Osteocyte (in vitro differentiated cells): ENCODE measurements at regions not wholly inside any gene's neighbourhood (a gene's known extent, or its start where the extent isn't known, plus 50 kb on each side); places are given as distances from the start of the nearest gene placed in this dataset.

Experiments
- DNase-seq: peaks from one replicate; pipeline ENCODE4 v3.0.0; 2021; ENCODE audit warnings: mixed read lengths; ENCODE audit not compliant: unreplicated experiment; ENCODE audit errors: extremely low spot score
- H3K27ac Mint-ChIP-seq: one replicate; pipeline ENCODE4 v1.8.0; 2021; ENCODE audit warnings: mild to moderate bottlenecking, mixed read lengths; ENCODE audit not compliant: unreplicated experiment
- H3K27me3 Mint-ChIP-seq: one replicate; pipeline ENCODE4 v1.8.0; 2021; ENCODE audit warnings: mixed read lengths; ENCODE audit not compliant: unreplicated experiment
- H3K36me3 Mint-ChIP-seq: one replicate; pipeline ENCODE4 v1.8.0; 2021; ENCODE audit warnings: mixed read lengths; ENCODE audit not compliant: unreplicated experiment
- H3K4me1 Mint-ChIP-seq: one replicate; pipeline ENCODE4 v1.8.0; 2021; ENCODE audit warnings: mixed read lengths; ENCODE audit not compliant: unreplicated experiment
- H3K4me3 Mint-ChIP-seq: one replicate; pipeline ENCODE4 v1.8.0; 2021; ENCODE audit warnings: mild to moderate bottlenecking, moderate library complexity, mixed read lengths; ENCODE audit not compliant: unreplicated experiment
- H3K9me3 Mint-ChIP-seq: one replicate; pipeline ENCODE4 v1.8.0; 2021; ENCODE audit warnings: mixed read lengths; ENCODE audit not compliant: unreplicated experiment
- TF ChIP-seq, protein P1 (sequence below): fragments of 200-600 bp; sonication (generic); IDR thresholded peaks from 2 replicates; pipeline ENCODE4 v1.5.0; 2021; ENCODE audit warnings: antibody characterized with exemption, mild to moderate bottlenecking, moderate library complexity

DNA sequence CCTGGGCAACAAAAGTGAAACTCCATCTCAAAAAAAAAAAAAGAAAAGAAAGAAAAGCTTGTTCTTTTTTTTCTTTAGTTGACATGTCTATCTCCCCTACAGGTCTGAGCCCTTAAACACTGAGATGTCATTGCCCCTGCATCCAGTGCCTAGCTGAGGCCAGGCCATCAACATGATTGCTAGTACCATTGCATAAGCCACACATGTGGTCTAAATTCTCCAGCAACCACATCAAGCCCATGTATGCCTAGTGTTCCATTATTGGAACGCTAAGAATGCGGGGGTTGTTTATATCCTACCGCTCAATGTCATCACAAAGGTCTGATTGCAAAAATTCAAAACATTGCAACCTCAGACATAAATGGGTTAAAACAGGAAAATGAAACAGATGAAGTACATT is 62.7 kb downstream of the NPTX2 start:
- no peak for DNase-seq
- no peaks in the 10 kb centered on the region for H3K4me1 Mint-ChIP-seq
- TF ChIP-seq, protein P1, sequence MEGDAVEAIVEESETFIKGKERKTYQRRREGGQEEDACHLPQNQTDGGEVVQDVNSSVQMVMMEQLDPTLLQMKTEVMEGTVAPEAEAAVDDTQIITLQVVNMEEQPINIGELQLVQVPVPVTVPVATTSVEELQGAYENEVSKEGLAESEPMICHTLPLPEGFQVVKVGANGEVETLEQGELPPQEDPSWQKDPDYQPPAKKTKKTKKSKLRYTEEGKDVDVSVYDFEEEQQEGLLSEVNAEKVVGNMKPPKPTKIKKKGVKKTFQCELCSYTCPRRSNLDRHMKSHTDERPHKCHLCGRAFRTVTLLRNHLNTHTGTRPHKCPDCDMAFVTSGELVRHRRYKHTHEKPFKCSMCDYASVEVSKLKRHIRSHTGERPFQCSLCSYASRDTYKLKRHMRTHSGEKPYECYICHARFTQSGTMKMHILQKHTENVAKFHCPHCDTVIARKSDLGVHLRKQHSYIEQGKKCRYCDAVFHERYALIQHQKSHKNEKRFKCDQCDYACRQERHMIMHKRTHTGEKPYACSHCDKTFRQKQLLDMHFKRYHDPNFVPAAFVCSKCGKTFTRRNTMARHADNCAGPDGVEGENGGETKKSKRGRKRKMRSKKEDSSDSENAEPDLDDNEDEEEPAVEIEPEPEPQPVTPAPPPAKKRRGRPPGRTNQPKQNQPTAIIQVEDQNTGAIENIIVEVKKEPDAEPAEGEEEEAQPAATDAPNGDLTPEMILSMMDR: no peak
- no peaks in the 10 kb centered on the region for H3K36me3 Mint-ChIP-seq
- no peaks in the 10 kb centered on the region for H3K27me3 Mint-ChIP-seq
- no peak overlapping the region for H3K27ac Mint-ChIP-seq
- no peak overlapping the region for H3K4me3 Mint-ChIP-seq
- peaks cover 10% of the 10 kb centered on the region for H3K9me3 Mint-ChIP-seq

DNA sequence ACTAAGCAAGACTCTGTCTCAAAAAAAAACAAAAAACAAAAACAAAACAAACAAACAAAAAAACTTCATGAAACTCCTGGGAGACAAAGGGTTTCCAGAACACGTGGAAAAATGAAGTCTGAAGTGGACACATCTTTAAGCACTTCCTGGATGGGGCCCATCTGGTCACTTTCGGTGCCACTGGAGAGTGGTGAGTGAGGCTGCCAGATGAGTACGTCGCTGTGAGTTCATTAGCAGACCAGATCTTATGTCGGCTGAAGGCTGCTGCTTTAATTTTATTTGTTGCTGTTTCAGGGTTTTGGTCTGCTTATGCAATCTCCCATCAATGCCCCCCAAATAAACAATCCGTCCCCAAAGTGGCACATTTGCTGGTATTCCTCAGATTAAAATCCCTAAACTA is 64.4 kb downstream of the NPTX2 start:
- no peak for DNase-seq
- no peak overlapping the region for H3K27ac Mint-ChIP-seq
- no peaks in the 10 kb centered on the region for H3K27me3 Mint-ChIP-seq
- TF ChIP-seq, protein P1: no peak
- peaks cover 14% of the 10 kb centered on the region for H3K9me3 Mint-ChIP-seq
- H3K4me3 Mint-ChIP-seq: no peak overlapping the region
- no peaks in the 10 kb centered on the region for H3K4me1 Mint-ChIP-seq
- H3K36me3 Mint-ChIP-seq: no peaks in the 10 kb centered on the region

DNA sequence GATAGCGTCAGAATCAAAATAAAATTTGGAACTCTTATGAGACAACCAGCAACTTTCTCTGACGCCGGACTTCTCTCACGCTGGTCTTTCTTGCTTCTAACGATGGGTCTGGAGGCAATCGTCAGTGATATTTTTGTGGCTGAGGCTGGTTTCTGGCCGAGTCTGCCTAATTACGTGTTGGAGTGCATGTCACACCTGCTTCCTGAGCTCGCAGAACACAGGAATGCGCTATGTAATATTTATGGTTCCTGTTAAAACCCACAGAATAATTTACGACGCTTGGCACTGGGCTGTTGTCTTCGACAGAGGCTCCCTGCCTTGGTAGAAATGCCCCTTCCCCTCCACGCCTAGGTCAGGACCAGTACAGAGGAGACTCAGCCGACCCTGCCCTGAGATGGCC is 64.9 kb downstream of the NPTX2 start:
- peaks cover 14% of the 10 kb centered on the region for H3K9me3 Mint-ChIP-seq
- TF ChIP-seq, protein P1: no peak
- no peaks in the 10 kb centered on the region for H3K4me1 Mint-ChIP-seq
- no peak overlapping the region for H3K4me3 Mint-ChIP-seq
- no peak overlapping the region for H3K27ac Mint-ChIP-seq
- no peaks in the 10 kb centered on the region for H3K27me3 Mint-ChIP-seq
- no peak for DNase-seq
- no peaks in the 10 kb centered on the region for H3K36me3 Mint-ChIP-seq

DNA sequence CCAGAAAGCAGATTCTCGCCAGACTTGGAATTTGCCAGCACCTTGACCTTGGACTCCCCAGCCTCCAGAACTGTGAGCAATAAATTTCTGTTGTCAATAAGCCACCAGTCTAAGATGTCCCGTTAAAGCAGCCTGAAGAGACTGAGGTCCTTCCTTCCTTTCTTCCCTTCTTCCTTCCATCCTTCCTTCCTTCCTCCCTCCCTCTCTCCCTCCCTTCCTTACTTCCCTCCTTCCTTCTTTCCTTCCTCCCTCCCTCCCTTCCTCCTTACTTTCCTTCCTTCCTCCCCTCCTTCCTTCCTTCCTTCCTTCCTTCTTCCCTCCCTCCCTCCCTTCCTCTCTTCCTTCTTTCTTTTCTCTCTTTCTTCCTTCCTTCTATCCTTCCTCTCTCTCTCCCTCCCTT is 66.4 kb downstream of the NPTX2 start:
- DNase-seq: no peak
- H3K27ac Mint-ChIP-seq: no peak overlapping the region
- peaks cover 15% of the 10 kb centered on the region for H3K9me3 Mint-ChIP-seq
- no peaks in the 10 kb centered on the region for H3K4me1 Mint-ChIP-seq
- TF ChIP-seq, protein P1: no peak
- no peaks in the 10 kb centered on the region for H3K27me3 Mint-ChIP-seq
- no peak overlapping the region for H3K4me3 Mint-ChIP-seq
- H3K36me3 Mint-ChIP-seq: no peaks in the 10 kb centered on the region

DNA sequence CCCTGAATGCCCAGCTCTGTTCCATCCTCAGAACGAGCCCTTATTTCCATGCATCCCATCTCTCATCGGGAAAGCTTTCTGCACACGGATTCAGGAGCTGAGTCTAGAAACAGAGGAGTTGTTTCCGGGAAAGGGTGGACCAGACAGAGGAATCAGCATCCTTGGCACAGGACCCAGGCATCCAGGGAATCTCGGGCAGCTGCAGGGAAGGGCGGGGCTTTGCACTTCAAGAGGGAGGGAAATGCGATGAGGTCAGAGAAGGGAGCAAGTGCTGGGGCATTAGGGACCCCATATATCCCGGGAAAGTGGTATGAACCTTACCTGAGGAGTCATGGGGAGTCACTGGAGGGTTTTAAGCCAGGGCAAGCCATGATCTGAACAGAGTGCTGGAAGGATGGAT is 68.5 kb downstream of the NPTX2 start:
- Mint-ChIP-seq H3K27me3 (no peaks in the 10 kb centered on the region), H3K36me3 (no peaks in the 10 kb centered on the region), H3K27ac (no peak overlapping the region), H3K4me1 (no peaks in the 10 kb centered on the region), H3K9me3 (peaks cover 16% of the 10 kb centered on the region), H3K4me3 (no peak overlapping the region)
- DNase-seq: no peak
- TF ChIP-seq, protein P1: no peak
